GM21526 (cell line): ENCODE measurements at regions not wholly inside any gene's neighbourhood (a gene's known extent, or its start where the extent isn't known, plus 50 kb on each side); places are given as distances from the start of the nearest gene placed in this dataset.

Experiments used
- ATAC-seq: cut with Tn5 transposase; IDR thresholded peaks from one replicate; pipeline ENCODE4 v1.9.1; 2021; ENCODE audit warnings: moderate library complexity; ENCODE audit not compliant: unreplicated experiment, low FRiP score

DNA sequence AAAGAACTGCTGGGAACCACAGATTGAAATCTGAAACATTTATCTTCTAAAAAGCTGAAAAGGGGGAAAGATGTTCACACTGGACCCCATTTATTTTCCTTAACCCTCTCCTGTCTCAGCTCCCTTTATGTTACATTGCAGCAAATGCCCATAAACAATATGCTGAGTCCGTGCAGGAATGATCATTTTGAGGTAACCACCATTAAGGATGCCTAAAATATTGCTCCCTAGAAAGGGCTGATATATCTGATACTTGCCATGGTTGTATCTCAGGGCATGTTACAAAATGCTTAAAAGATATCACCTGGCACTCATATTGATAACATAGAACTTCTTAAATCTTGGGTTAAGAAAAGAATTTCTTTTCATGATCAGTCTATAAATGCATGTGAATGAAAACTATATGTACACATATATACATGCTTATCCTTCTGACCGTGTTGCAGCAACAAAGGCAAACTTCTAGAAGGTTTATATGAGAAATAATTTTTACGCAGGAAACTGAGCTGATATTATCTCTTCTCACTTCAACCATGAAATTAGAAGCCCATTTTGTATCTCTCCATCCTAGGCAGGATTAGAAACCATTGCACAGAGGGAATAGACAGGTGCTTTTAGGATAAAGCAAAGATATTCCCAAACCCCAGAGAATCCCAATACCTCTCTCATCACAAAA, 362.7 kb upstream of the SLC30A5 start:
- no peak for ATAC-seq

DNA sequence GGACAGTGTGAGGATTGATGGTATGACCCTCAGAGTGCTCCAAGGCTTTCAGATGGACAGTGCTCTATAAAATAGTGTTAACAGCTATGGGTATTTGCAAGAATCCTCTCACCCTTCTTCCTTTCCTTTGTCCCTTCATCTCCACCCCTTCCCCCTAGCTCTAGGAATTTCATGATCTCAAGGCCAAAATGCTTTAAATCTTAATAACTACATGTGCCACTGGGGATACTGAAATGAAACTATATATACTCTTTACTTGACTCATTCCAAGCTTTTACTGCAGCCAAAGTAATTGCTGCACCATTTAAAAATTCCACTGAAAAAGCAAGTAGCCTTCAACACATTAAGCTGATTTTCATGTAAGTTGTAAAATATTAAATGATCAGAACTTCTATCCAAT, 361.6 kb upstream of the SLC30A5 start:
- ATAC-seq, result no peak

DNA sequence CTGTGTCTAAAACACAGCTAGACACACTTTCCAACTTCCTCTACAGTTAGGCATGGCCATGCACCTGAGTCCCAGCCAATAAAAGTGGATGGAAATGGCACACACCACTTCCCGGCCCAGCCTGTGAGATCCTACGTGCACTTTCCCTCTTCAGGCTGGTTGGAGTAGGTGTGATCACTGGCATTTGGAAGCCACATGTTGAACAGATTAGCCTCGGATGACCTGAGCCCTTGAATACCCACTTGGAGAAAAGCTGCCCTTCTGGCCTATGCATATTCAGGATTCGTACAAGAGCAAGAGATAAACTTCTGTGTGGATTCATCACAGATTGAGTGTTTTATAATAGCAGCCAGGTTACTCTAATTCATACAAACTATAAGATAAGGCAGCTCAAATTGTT, 359.0 kb upstream of the SLC30A5 start:
- no peak for ATAC-seq

DNA sequence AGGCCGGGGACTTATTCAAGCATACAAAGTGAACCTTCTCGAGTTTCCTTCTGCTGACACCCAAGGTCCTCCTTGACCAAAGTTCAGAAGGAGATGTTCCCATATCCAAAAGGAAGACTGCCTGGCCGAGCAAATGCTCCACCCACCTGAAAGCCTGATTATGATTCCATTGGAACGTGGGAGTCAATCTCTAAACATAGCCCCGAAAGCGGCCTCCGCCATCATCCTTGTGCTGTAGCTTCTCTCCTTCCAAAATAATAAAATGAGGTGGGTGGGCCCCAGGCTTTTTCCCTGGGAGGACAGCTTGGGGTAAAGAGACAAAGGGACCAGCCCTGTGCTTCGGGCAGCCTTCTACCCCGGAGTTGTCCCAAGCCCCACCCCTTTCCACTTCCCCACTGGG, 355.6 kb upstream of the SLC30A5 start:
- no peak for ATAC-seq

DNA sequence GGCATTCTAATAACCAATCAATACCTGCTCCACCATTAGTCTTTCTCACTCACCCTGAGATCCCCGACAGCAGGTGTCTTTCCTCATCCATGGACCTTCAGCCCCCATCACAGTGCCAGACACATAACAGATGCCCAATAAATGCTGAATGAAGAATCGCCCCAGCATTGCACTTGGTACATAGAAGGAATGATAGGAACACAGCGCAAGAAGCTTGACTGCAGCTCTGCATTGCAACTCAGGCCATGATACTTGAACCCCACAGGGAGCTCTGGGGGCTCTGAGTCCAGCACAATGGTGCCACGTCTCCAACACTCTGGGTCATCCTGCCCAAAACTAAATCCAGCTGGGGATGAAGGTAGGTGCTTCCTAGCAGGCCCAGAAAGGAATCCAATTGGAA, 355.0 kb upstream of the SLC30A5 start:
- ATAC-seq, result no peak

DNA sequence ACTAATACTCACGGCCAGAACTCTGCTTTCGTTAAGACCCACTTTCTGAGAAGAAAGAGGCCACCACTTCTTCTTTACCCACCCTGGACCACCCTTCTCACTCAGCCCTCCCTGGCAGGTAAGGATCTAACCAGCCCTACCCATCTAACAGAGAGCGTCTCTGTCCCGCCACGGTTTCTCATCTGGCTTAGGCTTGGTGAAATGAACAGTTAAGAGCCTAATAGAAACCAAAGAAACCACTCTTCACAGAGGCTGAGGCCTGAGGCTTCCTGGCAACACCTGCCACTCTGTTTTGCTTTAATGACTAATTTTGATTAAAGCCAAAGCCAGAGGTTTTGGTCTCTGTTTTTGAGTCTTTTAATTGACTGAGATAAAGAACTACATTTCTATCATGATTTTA, 354.1 kb upstream of the SLC30A5 start:
- ATAC-seq, result peak; percentile 78

DNA sequence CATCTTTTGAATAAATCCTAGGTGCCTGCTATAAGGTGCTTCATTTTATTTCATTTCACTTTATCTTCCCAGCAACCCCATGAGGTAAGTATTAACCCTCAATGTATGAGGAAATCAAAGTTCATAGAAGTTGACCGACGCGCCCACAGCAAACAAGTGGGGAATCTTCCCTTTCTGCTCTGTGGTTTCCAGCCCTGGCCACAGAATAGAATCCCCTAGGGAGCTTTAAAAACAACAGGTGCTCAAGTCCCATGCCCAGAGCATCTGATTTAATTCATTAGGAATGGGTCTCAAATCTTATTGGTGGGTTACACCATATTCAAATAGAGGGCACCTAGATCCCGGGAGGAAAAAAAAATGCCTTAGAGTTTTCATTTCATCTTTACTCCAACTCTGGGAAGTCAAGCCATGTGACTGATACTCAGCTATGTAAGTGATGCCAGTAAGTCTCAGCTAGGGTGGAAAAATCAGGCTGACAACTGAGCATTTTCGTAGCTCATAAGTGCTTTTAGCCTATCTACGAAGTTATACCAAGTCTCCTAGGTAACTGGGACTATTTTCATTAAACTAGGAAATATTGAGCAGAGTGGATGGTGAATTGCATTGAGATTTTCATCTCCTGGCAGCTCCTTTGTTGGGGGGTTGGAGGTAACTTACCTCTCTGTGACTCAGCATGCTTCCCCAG, 353.4 kb upstream of the SLC30A5 start:
- ATAC-seq, result no peak

DNA sequence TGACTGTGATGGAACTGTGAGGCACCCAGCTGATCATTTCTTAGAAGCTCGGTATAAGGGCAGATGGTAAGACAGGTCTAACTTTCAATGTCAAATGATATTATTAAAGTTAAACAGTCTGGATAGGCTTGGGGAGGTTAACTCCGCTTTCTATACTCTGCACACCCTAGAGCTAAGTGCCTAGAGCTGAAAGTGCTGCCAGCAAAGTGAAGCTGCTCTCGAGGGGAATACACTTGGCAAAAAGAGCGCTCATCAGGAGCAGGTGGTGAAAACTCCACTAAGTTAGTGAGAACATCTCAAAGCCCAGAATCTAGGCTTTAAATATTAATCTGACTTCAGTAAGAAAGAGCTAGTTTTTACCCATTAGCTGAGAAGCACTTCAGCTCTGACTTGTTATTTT, 349.6 kb upstream of the SLC30A5 start:
- ATAC-seq, result no peak

DNA sequence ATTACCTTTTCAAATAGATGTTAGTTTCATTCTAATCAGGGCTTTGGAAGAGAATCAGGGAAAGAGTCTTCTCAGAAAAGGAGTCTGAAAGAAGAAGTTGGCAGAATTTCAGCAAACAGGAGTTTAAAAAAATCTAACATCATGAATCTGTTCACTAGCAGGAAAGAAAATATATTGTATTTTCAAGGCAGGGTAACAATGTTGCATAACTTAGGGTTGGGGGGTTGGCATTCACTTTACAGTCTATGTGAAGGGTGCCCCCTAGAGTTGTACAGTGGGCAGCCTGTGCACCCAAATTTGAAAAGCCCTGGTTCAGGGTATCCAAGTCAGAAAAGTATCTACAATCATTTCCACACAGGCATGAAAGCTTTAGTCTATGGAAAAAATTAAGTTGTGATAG, 348.4 kb upstream of the SLC30A5 start:
- ATAC-seq, result no peak

DNA sequence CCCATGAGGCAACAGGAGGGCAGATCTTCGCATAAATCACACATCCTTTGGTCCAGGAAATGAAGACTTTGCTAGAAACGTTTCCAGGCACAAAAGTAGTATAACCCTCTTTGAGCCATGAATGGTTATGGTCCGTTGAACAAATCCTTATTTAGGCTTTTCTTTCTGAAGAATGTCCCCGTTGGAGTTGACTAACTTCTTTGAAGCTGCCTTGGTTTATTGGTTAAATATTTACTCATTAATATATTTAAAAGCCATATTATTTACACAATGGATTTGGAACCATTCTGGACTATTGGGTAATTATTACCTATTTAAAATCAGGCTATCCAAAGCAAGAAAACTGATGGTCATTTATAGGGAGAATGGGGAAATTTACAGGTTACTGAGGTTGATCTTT, 347.6 kb upstream of the SLC30A5 start:
- ATAC-seq, result no peak

DNA sequence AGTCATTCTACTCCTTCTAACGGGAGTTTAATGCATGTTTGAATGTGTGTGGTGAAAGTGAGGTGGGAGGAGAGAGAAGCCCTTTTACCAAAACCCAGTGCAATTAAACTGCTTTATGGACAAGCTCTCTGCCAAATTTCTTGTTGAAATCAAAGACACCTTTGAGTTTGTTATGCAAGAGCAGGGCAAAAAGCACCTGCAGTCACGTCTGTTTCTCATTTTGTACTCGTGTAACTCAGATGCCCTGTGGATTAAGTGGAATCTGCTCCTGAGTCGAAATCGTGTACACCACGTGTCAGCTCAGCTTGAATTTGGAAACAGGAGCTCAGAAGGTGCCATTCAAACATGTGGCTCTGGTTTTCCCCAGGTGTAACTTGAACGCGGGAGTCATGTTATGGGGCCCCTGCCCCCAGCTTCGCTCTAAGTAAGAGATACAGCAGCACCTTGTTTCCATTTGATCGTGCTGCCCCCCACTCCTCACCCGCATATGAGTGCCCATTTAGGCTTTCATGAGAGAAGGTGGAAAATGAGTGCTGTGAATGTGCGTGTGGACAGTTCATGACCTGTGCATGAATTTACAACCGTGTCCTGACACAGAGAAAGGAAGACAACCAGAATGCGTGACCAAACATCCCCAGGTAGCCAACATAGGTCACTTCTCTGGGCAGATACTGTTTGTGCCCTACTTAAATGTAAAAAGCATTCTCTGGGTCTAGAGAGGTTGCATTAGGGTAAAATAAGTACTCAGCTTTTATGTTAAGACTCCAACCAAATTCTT, 347.0 kb upstream of the SLC30A5 start:
- ATAC-seq, result no peak

DNA sequence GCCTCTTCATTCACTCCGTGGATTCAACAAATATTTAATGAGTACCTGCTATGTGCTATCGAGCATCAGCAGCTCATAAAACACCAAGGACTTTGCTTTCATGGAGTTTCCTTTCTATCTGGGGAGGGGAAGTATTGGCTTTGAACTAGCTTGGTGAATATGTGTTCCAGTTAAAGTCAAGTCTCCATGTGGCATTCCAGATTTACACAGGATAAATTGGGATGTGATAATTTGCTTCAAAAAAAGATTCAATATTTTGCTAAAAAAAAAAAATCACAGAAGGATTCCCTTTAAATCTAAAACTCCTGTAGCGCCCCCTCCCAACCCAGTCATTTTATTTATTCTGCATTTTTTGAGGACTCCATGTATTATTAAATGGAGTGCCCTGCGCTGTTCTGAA, 346.3 kb upstream of the SLC30A5 start:
- ATAC-seq, result no peak

DNA sequence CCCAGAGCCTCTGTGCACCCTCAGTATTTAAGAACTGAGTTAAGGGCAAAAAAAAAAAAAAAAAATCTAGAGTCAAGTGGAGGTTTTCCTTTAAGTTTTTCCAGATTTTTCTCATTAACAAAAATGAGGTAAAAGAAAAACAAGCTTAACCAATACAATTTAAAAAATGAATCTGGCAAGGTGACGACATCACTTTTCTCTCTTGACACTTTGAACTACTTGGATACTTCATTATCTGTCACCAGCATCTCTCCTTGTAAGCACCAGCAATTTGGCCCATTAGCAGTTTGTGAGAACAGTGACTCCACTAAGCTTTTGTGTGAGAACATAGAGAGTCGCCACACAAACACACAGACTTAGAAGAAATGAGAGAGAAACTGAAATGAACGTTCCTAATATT, 345.7 kb upstream of the SLC30A5 start:
- no peak for ATAC-seq

DNA sequence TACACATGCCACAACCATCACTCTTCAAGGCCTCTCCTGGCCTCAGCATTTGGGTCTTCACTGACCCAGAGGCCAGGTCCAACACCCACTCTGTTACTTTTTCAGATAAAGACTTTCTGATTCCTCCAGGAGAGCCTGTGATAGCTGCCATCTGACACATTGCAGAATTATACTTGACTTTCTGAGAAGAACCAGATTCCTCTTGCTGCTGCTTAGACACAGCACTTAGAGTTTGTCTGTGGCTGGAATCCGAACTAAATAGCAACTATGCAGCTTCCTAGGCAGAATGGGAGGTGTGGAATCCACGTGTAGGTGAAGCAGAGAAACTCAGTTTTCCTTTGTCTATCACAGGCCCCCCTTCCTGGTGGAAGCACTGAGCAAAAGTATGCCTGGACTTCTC, 344.7 kb upstream of the SLC30A5 start:
- ATAC-seq, result no peak

DNA sequence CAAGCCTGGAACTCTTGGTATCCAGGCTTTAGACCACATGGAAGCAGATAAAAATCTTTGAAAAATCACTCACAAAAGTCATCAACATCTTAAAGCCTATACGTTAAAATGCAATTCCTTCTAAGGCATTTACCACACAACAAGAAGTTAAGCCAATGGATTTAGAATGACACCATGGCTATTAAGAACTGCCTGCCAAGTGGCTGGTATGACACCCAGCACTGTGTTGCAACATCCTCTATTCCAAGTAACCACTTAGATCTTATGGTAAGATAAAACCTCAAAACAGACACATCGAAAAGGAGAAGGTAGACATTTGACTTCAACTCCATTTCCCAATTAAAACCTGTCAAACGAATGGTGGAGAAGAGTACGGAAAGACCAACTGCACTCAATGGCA, 344.2 kb upstream of the SLC30A5 start:
- ATAC-seq, result no peak

DNA sequence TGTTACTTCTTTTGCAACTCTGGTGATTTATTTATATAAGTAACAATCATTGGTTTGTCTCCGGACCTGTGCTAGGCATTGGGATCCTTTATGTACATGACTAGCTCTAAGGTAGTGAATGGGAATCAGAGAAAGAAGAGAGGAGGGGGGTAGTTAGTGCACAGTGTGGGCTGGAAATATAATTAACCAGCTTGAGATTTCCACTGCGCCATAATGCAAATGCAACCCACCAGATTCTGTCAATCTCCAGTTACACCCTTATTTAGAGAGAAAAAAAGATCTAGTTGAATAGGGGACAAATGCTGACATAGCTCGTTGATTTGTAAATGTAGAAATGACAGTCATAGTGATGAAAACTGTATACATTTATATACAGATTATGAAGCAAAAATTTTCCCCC, 342.2 kb upstream of the SLC30A5 start:
- no peak for ATAC-seq

DNA sequence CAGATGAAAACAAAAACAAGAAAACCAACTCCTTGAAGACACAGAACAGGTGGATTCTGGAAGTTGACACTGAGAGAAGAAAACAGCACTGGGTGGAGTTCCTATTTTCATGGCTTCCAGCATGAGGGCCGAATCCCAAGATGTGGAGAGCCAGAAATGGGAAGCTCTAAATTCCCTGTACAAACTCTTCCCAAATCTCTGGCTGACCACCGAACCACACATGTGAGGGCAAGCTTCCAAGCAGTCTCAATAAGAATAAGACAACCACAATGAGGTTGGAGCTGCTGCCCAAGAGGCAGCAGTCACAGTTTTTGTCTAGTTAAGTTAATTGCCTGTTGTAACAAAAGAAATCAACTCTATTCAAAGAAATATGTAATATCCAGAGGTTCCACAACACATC, 339.3 kb upstream of the SLC30A5 start:
- ATAC-seq, result no peak

DNA sequence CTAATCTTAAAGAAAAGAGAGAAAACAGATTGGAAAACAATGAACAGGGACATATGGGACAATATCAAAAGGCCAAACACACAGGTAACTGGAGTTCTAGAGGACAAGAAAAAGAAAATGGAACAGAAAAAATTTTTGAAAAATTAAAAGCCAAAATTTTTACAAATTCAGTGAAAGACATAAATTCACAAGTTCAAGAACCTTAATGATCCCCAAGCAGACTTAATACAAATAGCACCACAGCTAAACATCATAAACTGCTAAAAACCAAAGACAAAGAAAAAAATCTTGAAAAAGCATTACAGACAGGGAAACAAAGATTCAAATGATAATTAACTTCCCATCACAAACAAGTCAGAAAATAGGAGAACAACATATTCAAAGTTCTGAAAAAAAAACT, 338.5 kb upstream of the SLC30A5 start:
- ATAC-seq, result no peak

DNA sequence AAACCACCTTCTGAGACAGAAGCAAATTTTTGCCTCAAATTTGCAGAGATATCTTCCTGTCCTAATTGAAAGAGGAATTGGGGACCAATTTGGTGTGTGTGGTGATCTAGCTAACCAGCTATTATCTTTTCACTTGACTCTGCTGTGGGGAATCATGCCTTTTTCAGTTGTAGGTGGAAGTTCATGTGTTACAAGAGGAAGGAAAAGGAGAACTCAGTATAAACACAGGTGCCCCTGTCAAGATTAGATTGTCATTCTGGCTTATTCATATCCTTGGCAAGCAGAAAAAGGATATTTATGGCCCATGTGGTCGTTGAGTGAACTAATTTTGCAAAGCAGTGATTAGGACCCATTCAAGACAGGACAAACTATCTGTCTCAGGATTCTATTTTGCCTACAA, 336.8 kb upstream of the SLC30A5 start:
- ATAC-seq, result no peak

DNA sequence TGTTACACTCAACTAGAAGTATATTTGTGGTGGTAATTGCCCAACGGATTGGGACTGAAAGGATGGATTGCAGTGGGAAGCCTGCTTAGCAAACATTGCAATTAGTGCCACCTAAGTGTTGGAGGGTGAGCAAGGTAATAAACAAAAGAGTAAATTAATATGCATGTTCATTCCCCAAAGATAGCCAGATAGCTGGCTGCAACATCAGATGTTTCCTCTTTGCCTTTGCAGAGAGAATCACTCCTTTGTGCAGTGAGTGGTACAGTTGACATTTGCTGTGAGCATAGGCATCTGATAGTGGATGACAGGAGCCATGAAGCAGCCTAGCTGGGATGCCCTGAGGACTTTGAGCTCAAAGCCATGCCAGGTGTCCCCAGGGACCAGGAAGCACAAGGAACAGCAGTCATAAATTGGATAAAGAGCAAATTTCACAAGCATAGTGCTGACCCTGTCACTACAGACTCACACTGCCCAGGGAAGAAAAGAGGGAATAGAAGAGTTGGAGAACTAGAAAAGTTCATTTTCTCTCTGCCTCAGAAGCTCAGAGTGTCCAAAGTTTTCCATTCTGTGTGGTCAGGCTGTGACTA, 336.1 kb upstream of the SLC30A5 start:
- no peak for ATAC-seq

DNA sequence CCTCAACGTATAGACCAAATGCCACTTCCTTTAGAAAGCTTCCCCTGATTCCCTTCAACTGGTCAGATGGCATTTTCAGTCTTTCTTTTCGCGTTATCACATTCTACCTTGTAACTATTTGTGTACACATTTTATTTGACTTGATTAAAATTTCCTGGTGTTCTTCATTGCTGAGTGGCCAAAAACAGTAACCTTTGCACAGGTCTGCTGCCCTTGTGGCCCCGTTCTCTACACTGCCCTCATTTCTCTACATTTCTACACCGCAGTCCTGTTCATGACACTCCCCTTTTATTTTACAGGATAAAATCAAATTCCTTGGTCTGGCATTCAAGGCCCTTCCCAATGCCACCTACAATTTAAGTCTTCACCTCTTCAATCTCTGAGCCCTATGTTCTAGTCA, 334.2 kb upstream of the SLC30A5 start:
- no peak for ATAC-seq
